ENCODE measurements at regions not wholly inside any gene's neighbourhood (a gene's known extent, or its start where the extent isn't known, plus 50 kb on each side); places are given as distances from the start of the nearest gene placed in this dataset.

GRCh38 chr10:124193309-124193696 lies 99.9 kb upstream of the CHST15 start (continued):
- TF ChIP-seq NFYA (IDR thresholded peaks at IDR 0.05; ENCODE audit: borderline replicate concordance, low read depth, low read length) = no peak
- no peak for TF ChIP-seq ZBTB33 (IDR thresholded peaks at IDR 0.05)
- no peak for TF ChIP-seq CEBPZ (IDR thresholded peaks at IDR 0.05; ENCODE audit: low read depth, low read length)
- TF ChIP-seq ETV6 (conservative IDR thresholded peaks at IDR 0.05 in 1 of 2, IDR thresholded peaks at IDR 0.05 in 1 of 2; ENCODE audit: borderline replicate concordance in 1 of 2, low read depth in 1 of 2) = no peak
- no peak for TF ChIP-seq YBX1 (IDR thresholded peaks at IDR 0.05)
- no peak for TF ChIP-seq BCL3 (IDR thresholded peaks at IDR 0.05; ENCODE audit: borderline replicate concordance, insufficient read depth, low read depth, low read length, poor library complexity, severe bottlenecking)

Measured in GM12878 (cell line).